Upper lobe of right lung (tissue), 1 donor: ENCODE measurements at regions not wholly inside any gene's neighbourhood (a gene's known extent, or its start where the extent isn't known, plus 50 kb on each side); places are given as distances from the start of the nearest gene placed in this dataset.

Source experiments
- ATAC-seq: fragments of 200-7000 bp; cut with Tn5 transposase; one replicate; pipeline ENCODE4 v1.9.1; 2020; ENCODE audit warnings: mild to moderate bottlenecking, moderate library complexity
- DNase-seq: peaks from one replicate; pipeline ENCODE4 v3.0.0-alpha.2; 2020
- H3K27ac ChIP-seq: fragments of 200-600 bp; one replicate; pipeline ENCODE4 v1.8.0; 2022
- H3K27me3 ChIP-seq: fragments of 200-600 bp; one replicate; pipeline ENCODE4 v1.8.0; 2022; ENCODE audit warnings: mild to moderate bottlenecking
- H3K36me3 ChIP-seq: fragments of 200-600 bp; one replicate; pipeline ENCODE4 v1.8.0; 2022
- H3K4me1 ChIP-seq: fragments of 200-600 bp; one replicate; pipeline ENCODE4 v1.8.0; 2022
- H3K4me3 ChIP-seq: fragments of 200-600 bp; one replicate; pipeline ENCODE4 v1.8.0; 2022; ENCODE audit warnings: mild to moderate bottlenecking
- H3K9me3 ChIP-seq: fragments of 200-600 bp; one replicate; pipeline ENCODE4 v1.8.0; 2022
- intact Hi-C: fragments of 100-400 bp; cut with DNase I; formaldehyde crosslinking; loops from one replicate; pipeline ENCODE4 v1.11.0; 2022
- TF ChIP-seq, protein P1 (sequence below): fragments of 200-600 bp; IDR thresholded peaks from one replicate; pipeline ENCODE4 v1.8.0; 2022; ENCODE audit warnings: antibody characterized with exemption
- donor health status: DM: no; HTN: yes; CAD: no; lungs with severe emphysema.

DNA sequence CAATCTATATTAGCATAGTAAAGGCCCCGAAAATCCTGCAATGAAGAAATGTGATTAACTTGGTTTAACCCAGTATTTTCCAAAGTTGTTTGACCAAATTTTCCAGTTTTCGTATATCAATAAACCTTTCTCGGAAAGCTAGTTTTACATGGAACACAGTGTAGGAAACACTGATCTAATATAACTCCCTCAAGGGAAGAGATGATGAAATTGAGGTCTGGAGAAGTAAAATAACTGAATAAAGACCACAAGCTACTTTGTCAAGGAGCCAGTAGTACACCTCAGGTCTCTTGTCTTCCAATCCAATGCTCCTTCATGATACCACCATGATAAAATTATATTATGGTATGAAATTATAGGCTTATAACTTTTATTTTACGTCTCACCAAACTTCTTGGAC is 118.1 kb upstream of the TARS1 start:
- Histone ChIP-seq H3K27me3 (no peaks in the 10 kb centered on the region), H3K9me3 (no peaks in the 10 kb centered on the region), H3K27ac (no peak overlapping the region), H3K36me3 (no peaks in the 10 kb centered on the region), H3K4me3 (no peak overlapping the region), H3K4me1 (peaks cover 7% of the 10 kb centered on the region)
- DNase-seq: no peak
- TF ChIP-seq, protein P1, sequence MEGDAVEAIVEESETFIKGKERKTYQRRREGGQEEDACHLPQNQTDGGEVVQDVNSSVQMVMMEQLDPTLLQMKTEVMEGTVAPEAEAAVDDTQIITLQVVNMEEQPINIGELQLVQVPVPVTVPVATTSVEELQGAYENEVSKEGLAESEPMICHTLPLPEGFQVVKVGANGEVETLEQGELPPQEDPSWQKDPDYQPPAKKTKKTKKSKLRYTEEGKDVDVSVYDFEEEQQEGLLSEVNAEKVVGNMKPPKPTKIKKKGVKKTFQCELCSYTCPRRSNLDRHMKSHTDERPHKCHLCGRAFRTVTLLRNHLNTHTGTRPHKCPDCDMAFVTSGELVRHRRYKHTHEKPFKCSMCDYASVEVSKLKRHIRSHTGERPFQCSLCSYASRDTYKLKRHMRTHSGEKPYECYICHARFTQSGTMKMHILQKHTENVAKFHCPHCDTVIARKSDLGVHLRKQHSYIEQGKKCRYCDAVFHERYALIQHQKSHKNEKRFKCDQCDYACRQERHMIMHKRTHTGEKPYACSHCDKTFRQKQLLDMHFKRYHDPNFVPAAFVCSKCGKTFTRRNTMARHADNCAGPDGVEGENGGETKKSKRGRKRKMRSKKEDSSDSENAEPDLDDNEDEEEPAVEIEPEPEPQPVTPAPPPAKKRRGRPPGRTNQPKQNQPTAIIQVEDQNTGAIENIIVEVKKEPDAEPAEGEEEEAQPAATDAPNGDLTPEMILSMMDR: no peak
- intact Hi-C loops: no loop called here
- no peak for ATAC-seq

DNA sequence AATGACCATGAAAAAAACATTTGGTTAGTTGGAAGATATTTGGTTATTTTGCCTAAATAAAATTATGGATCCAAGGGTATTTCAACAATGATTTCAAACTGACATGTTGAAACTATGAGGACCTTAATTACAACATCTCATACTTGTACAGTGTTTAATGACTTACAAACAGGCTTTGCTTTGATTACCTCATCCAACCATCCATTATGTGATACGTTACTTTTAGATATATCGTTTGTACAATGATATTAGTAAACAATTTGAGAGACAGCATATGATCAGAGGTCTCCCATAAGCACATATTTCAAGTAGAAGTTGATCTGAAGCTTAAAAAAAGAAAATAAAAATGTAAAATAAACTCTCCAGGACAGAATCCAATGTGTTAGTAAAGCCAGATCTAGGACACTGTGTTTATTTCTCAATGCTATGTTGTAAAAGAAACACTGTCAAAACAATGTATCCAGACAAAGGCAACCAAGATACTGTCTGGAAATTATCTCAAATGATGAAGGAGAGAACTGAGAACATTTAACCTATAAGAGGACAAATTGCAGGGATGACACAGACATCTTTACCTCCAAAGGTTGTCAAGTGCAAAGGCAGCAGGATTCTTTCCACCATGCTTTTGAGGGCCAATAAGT is 116.0 kb upstream of the TARS1 start:
- intact Hi-C loops: no loop called here
- Histone ChIP-seq H3K9me3 (no peaks in the 10 kb centered on the region), H3K4me3 (no peak overlapping the region), H3K27ac (no peak overlapping the region), H3K4me1 (peaks cover 7% of the 10 kb centered on the region), H3K36me3 (no peaks in the 10 kb centered on the region), H3K27me3 (no peaks in the 10 kb centered on the region)
- ATAC-seq (no peak), DNase-seq (no peak)
- TF ChIP-seq, protein P1: no peak

DNA sequence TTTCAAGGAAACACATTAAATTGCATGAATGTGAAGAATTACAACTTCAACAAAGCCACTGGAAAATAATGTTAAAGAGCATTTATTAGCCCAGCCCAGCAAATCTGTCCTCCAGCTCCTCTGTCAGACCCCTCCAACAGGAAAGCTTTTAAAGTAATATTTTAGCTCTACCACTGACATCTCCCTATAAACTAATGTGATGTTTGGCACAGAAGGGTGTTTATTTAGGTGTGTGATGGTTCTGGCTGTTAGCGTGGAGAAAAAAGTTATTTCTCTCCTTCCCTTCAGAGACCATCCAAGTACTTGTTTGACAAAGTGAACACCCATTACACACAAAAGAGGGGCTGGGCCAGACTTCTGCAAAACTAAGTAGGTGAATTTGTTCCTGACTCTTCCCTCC is 111.9 kb upstream of the TARS1 start:
- Histone ChIP-seq H3K4me1 (no peaks in the 10 kb centered on the region), H3K4me3 (no peak overlapping the region), H3K9me3 (no peaks in the 10 kb centered on the region), H3K27ac (no peak overlapping the region), H3K36me3 (no peaks in the 10 kb centered on the region), H3K27me3 (no peaks in the 10 kb centered on the region)
- intact Hi-C loops: no loop called here
- no peak for ATAC-seq
- no peak for DNase-seq
- TF ChIP-seq, protein P1: no peak

DNA sequence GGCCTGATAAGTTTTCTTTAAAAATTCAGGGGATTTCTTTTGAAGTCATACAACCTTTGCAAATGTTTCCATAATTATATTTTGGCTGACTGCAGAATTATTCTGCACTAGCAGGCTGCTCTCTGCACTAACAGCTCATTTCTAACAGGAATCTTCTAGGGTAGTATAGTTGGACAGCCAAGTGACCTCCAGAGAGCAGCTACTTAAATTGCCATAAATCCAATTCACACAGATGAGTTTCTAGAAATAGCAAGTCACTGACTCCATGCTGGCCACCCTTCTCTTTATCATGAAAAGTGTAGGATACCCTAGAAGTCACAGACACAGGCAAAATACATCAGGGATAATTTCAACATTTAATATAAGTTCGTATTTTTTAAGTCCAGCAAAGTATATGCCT is 110.9 kb upstream of the TARS1 start:
- ATAC-seq: no peak
- H3K36me3 ChIP-seq: no peaks in the 10 kb centered on the region

DNA sequence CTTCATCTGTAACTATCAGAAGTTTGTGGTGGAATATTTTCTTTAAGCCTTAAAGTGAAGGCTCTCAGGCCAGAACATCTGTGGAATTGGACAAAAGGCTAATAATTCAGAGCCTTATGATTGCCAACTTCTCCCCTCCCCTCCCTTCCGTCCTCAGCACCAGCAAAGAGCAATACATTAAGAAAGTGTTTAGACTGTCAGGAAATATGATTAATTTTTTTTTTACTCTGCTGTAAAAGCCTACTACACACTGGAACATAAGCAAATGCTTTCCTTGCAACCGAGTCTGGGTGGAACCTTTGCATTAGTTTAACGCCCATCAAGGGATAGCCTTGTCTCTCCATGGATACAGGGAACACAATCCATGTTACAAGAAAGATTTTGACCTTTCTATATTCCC is 110.3 kb upstream of the TARS1 start:
- intact Hi-C loops: no loop called here
- no peak for ATAC-seq
- TF ChIP-seq, protein P1: no peak

More for the DNA sequence above, 110.9 kb upstream of the TARS1 start:
- Histone ChIP-seq H3K4me3 (no peak overlapping the region), H3K27ac (no peak overlapping the region), H3K4me1 (no peaks in the 10 kb centered on the region), H3K9me3 (no peaks in the 10 kb centered on the region), H3K27me3 (no peaks in the 10 kb centered on the region)
- DNase-seq: no peak
- TF ChIP-seq, protein P1: no peak
- intact Hi-C loops: no loop called here

DNA sequence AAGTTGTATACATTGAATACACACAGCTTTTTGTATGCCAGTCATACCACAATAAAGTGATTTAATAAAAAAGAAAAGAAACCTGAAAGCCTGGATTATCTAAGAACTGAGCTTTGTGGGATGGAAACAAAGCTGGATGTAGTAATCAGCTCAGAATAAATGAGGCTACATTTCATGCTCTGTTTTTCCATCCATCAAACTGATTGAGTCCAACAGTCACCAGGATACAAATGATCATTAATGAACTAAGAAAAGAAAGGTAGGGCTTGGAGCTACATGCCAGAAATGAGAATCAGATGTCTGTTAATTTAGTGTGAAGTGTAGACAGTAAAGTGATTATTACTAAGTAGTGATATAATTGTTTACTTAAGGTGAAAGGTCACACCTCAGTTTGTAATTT is 109.8 kb upstream of the TARS1 start:
- H3K4me3 ChIP-seq: no peak overlapping the region
- no peak overlapping the region for H3K27ac ChIP-seq
- no peak for ATAC-seq
- TF ChIP-seq, protein P1: no peak
- no peaks in the 10 kb centered on the region for H3K36me3 ChIP-seq
- H3K9me3 ChIP-seq: no peaks in the 10 kb centered on the region
- no peak for DNase-seq
- H3K27me3 ChIP-seq: no peaks in the 10 kb centered on the region
- no peaks in the 10 kb centered on the region for H3K4me1 ChIP-seq
- intact Hi-C loops: no loop called here

More for the DNA sequence above, 110.3 kb upstream of the TARS1 start:
- Histone ChIP-seq H3K4me1 (no peaks in the 10 kb centered on the region), H3K27ac (no peak overlapping the region), H3K36me3 (no peaks in the 10 kb centered on the region), H3K9me3 (no peaks in the 10 kb centered on the region), H3K27me3 (no peaks in the 10 kb centered on the region), H3K4me3 (no peak overlapping the region)
- no peak for DNase-seq
